ENCODE measurements at regions not wholly inside any gene's neighbourhood (a gene's known extent, or its start where the extent isn't known, plus 50 kb on each side); places are given as distances from the start of the nearest gene placed in this dataset.
"Not testable (repeated sequence)": the region's sequence is repeated elsewhere in the genome, so short reads cannot be mapped to it uniquely, and the experiment has no call there.

DNA sequence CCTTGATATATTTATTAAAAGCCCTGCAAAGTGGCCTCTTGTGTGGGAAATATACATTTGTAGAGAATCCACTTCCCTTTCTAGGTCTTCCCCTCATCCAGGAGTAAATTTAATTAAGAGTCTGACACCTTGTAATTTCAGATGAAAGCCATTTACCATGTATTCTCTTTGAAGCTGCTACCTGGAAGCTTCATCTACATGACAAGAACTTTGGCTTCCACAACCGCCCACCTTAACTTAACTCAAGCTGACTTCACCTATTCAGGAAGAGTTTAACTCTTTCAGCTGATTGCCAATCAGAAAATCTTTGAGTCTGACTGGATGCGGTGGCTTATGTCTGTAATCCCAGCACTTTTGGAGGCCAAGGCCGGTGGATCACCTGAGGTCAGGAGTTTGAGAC, 899.9 kb downstream of the TAF11L14 start:
- intact Hi-C loops (cut with micrococcal nuclease; ENCODE audit: unreplicated experiment), result no loop called here
- no peak overlapping the region for H3K4me3 ChIP-seq (ENCODE audit: low read depth in 2 of 2, low read length in 2 of 2)
- POLR2A ChIA-PET, result no interaction called here
- CTCF ChIA-PET, result no interaction called here
- no peak overlapping the region for H3K27ac ChIP-seq (ENCODE audit: low read length)
- no peaks in the 10 kb centered on the region for H3K9me3 ChIP-seq (ENCODE audit: control insufficient read depth, insufficient read depth, low read depth, low read length)
- TF ChIP-seq TCF7L2 (IDR thresholded peaks at IDR 0.05; ENCODE audit: low read depth, low read length), result no peak
- TF ChIP-seq REST (IDR thresholded peaks at IDR 0.05; ENCODE audit: insufficient read depth in 1 of 2, low read depth in 2 of 2, low read length in 1 of 2), result no peak
- H3K27me3 ChIP-seq (ENCODE audit: control insufficient read depth, insufficient read depth, low read length), result no peaks in the 10 kb centered on the region
- in situ Hi-C loops (cut with HindIII; ENCODE audit: low pct_unique_long_range_greater_than_20kb, low sequenced_read_pairs), result no loop called here
- no TSS peak for BruUV-seq (replicated peaks)
- no peak for DNase-seq (ENCODE audit: low read depth, low spot score)
- no peaks in the 10 kb centered on the region for H3K4me1 ChIP-seq (ENCODE audit: control insufficient read depth, insufficient read depth, low read length)
- ATAC-seq, result no peak
- no peaks in the 10 kb centered on the region for H3K36me3 ChIP-seq (ENCODE audit: control insufficient read depth, insufficient read depth, low read length)

DNA sequence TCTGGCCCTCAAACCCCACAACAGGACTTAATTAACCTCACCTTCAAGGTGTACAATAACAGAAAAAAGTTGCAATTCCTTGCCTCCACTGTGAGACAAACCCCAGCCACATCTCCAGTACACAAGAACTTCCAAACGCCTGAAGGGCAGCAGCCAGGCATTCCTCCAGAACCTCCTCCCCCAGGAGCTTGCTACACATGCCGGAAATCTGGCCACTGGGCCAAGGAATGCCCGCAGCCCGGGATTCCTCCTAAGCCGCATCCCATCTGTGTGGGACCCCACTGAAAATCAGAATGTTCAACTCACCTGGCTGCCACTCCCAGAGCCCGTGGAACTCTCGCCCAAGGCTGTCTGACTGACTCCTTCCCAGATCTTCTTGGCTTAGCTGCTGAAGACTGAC, 901.5 kb downstream of the TAF11L14 start:
- ATAC-seq; H3K4me3 ChIP-seq (ENCODE audit: low read depth in 2 of 2, low read length in 2 of 2); BruUV-seq (replicated peaks); H3K9me3 ChIP-seq (ENCODE audit: control insufficient read depth, insufficient read depth, low read depth, low read length); CTCF ChIA-PET; POLR2A ChIA-PET; H3K36me3 ChIP-seq (ENCODE audit: control insufficient read depth, insufficient read depth, low read length); in situ Hi-C loops (cut with HindIII; ENCODE audit: low pct_unique_long_range_greater_than_20kb, low sequenced_read_pairs); H3K27ac ChIP-seq (ENCODE audit: low read length); H3K4me1 ChIP-seq (ENCODE audit: control insufficient read depth, insufficient read depth, low read length); intact Hi-C loops (cut with micrococcal nuclease; ENCODE audit: unreplicated experiment); DNase-seq (ENCODE audit: low read depth, low spot score); H3K27me3 ChIP-seq (ENCODE audit: control insufficient read depth, insufficient read depth, low read length): not testable (repeated sequence)

DNA sequence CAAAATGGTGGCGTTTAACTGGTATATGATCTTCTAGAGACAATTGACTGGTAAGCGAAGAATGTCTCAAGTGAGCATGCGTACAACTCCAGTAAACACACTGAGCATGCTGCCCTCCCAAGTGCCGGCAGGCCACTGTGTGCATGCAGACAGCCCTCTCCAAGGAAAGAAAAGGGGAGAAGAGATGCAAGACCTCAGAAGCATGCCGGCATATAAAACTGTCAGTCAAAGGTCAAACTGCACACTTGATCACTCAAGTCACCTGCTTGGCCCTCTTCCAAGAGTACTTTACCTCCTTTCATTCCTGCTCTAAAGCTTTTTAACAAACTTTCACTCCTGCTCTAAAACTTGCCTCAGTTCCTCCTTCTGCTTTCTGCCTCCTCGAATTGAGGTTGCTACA, 910.2 kb downstream of the TAF11L14 start:
- in situ Hi-C loops (cut with HindIII; ENCODE audit: low pct_unique_long_range_greater_than_20kb, low sequenced_read_pairs) (no loop called here), intact Hi-C loops (cut with micrococcal nuclease; ENCODE audit: unreplicated experiment) (no loop called here)
- ATAC-seq (no peak), DNase-seq (ENCODE audit: low read depth, low spot score) (no peak)
- Histone ChIP-seq H3K27me3 (ENCODE audit: control insufficient read depth, insufficient read depth, low read length) (no peaks in the 10 kb centered on the region), H3K4me1 (ENCODE audit: control insufficient read depth, insufficient read depth, low read length) (no peaks in the 10 kb centered on the region), H3K27ac (ENCODE audit: low read length) (no peak overlapping the region), H3K4me3 (ENCODE audit: low read depth in 2 of 2, low read length in 2 of 2) (no peak overlapping the region), H3K36me3 (ENCODE audit: control insufficient read depth, insufficient read depth, low read length) (no peaks in the 10 kb centered on the region), H3K9me3 (ENCODE audit: control insufficient read depth, insufficient read depth, low read depth, low read length) (no peaks in the 10 kb centered on the region)
- POLR2A ChIA-PET, result no interaction called here
- TF ChIP-seq REST (IDR thresholded peaks at IDR 0.05; ENCODE audit: insufficient read depth in 1 of 2, low read depth in 2 of 2, low read length in 1 of 2) (no peak), SIN3A (IDR thresholded peaks at IDR 0.05; ENCODE audit: borderline replicate concordance, insufficient read depth, low read depth, low read length) (no peak), TCF7L2 (IDR thresholded peaks at IDR 0.05; ENCODE audit: low read depth, low read length) (no peak)
- BruUV-seq (replicated peaks), result no TSS peak
- CTCF ChIA-PET, result no interaction called here
